IMR-90 (cell line): ENCODE measurements at regions not wholly inside any gene's neighbourhood (a gene's known extent, or its start where the extent isn't known, plus 50 kb on each side); places are given as distances from the start of the nearest gene placed in this dataset.

Experiments
- ATAC-seq: fragments of 200-7000 bp; cut with Tn5 transposase; 2 replicates; pipeline ENCODE4 v1.9.1; 2020; ENCODE audit warnings: low read depth, mild to moderate bottlenecking, moderate library complexity
- BruUV-seq: library from RNA; stranded (reverse); fragments of 400-500 nt; replicated peaks from 2 replicates; lab custom pipeline; 2021; lab: Mats Ljungman, UMichigan
- CTCF ChIA-PET: fragments of 300-600 bp; formaldehyde crosslinking; extraction: SDS; loops from one replicate; lab custom pipeline; 2021; ENCODE audit warnings: antibody characterized with exemption; lab: Yijun Ruan, JAX
- POLR2A ChIA-PET: fragments of 300-600 bp; sonication (Branson Sonifier 250); formaldehyde crosslinking; loops from one replicate; lab custom pipeline; 2022; ENCODE audit warnings: antibody characterized with exemption; ENCODE audit not compliant: unreplicated experiment; lab: Charles Lee
- DNase-seq: peaks from one replicate; pipeline ENCODE4 v3.0.0; 2013
- H2AFZ ChIP-seq: replicated peaks from 2 replicates; pipeline ENCODE3; 2013; ENCODE audit warnings: low read length, mild to moderate bottlenecking; ENCODE audit not compliant: poor library complexity
- H2AK5ac ChIP-seq: 2 replicates; pipeline ENCODE4 v1.6.1; 2013; ENCODE audit warnings: low read depth, low read length, inconsistent platforms
- H2AK9ac ChIP-seq: replicated peaks from 2 replicates; pipeline ENCODE3; 2013; ENCODE audit warnings: mild to moderate bottlenecking, low read depth, low read length, moderate library complexity; ENCODE audit not compliant: poor library complexity
- H2BK120ac ChIP-seq: 2 replicates; pipeline ENCODE4 v1.6.1; 2013; ENCODE audit warnings: low read depth, low read length, inconsistent platforms
- H2BK15ac ChIP-seq: 3 replicates; pipeline ENCODE4 v1.6.1; 2013; ENCODE audit warnings: low read depth, low read length, inconsistent platforms
- H2BK20ac ChIP-seq: 2 replicates; pipeline ENCODE4 v1.6.1; 2013; ENCODE audit warnings: low read depth, mild to moderate bottlenecking, inconsistent platforms, low read length, moderate library complexity
- H2BK5ac ChIP-seq: 2 replicates; pipeline ENCODE4 v1.6.1; 2013; ENCODE audit warnings: mild to moderate bottlenecking, low read depth, low read length, inconsistent platforms; ENCODE audit not compliant: poor library complexity, severe bottlenecking
- H3K14ac ChIP-seq: replicated peaks from 2 replicates; pipeline ENCODE4 v1.6.1; 2013; ENCODE audit warnings: low read depth, low read length, inconsistent platforms
- H3K18ac ChIP-seq: 2 replicates; pipeline ENCODE4 v1.6.1; 2013; ENCODE audit warnings: low read depth, low read length, control low read depth
- H3K23ac ChIP-seq: 2 replicates; pipeline ENCODE4 v1.6.1; 2013; ENCODE audit warnings: low read depth, low read length, inconsistent platforms
- H3K27ac ChIP-seq: 2 replicates; pipeline ENCODE4 v1.5.1; 2013; ENCODE audit warnings: mild to moderate bottlenecking, control low read depth, low read length; ENCODE audit not compliant: insufficient read depth
- H3K27me3 ChIP-seq: 2 replicates; pipeline ENCODE4 v1.6.1; 2013; ENCODE audit warnings: low read length; ENCODE audit not compliant: control insufficient read depth, insufficient read depth
- H3K36me3 ChIP-seq: 2 replicates; pipeline ENCODE4 v1.6.1; 2013; ENCODE audit warnings: low read length, mixed read lengths; ENCODE audit not compliant: control insufficient read depth, insufficient read depth
- H3K4ac ChIP-seq: 2 replicates; pipeline ENCODE4 v1.6.1; 2013; ENCODE audit warnings: low read depth, low read length, inconsistent platforms
- H3K4me1 ChIP-seq: 2 replicates; pipeline ENCODE4 v1.6.1; 2013; ENCODE audit warnings: low read length, mixed read lengths; ENCODE audit not compliant: control insufficient read depth, insufficient read depth
- H3K4me2 ChIP-seq: 2 replicates; pipeline ENCODE4 v1.6.1; 2013; ENCODE audit warnings: low read depth, mild to moderate bottlenecking, control low read depth, low read length, moderate library complexity
- H3K4me3 ChIP-seq: 2 replicates; pipeline ENCODE4 v1.5.1; 2013; ENCODE audit warnings: low read depth, mild to moderate bottlenecking, control low read depth, low read length, moderate library complexity; ENCODE audit not compliant: insufficient read depth
- H3K56ac ChIP-seq: 2 replicates; pipeline ENCODE4 v1.6.1; 2013; ENCODE audit warnings: low read length, inconsistent platforms; ENCODE audit not compliant: insufficient read depth; ENCODE audit errors: extremely low read depth
- H3K79me1 ChIP-seq, 2 experiments: 2 replicates each; pipeline ENCODE4 v1.6.1; 2013; ENCODE audit warnings: low read length in 2 of 2, inconsistent platforms in 1 of 2, low read depth in 1 of 2
- H3K9ac ChIP-seq: 2 replicates; pipeline ENCODE4 v1.6.1; 2013; ENCODE audit warnings: low read depth, low read length, control low read depth
- H3K9me1 ChIP-seq: 2 replicates; pipeline ENCODE4 v1.6.1; 2013; ENCODE audit warnings: low read length, inconsistent platforms; ENCODE audit not compliant: insufficient read depth
- H3K9me3 ChIP-seq: 2 replicates; pipeline ENCODE4 v1.6.1; 2013; ENCODE audit warnings: low read length; ENCODE audit not compliant: control insufficient read depth, insufficient read depth
- H4K20me1 ChIP-seq: 2 replicates; pipeline ENCODE4 v1.6.1; 2013; ENCODE audit warnings: low read length, inconsistent platforms; ENCODE audit not compliant: insufficient read depth
- H4K5ac ChIP-seq: 2 replicates; pipeline ENCODE4 v1.6.1; 2013; ENCODE audit warnings: mild to moderate bottlenecking, low read depth, low read length, control low read depth
- H4K8ac ChIP-seq, 2 experiments: 2 replicates each; pipeline ENCODE4 v1.6.1; 2013; ENCODE audit warnings: low read depth in 2 of 2, low read length in 2 of 2, control low read depth in 1 of 2, inconsistent platforms in 1 of 2
- H4K91ac ChIP-seq: 2 replicates; pipeline ENCODE4 v1.6.1; 2013; ENCODE audit warnings: low read depth, low read length, inconsistent platforms; ENCODE audit not compliant: insufficient read depth
- BHLHE40 ChIP-seq: fragments of 150-350 bp; IDR thresholded peaks from 2 replicates; pipeline ENCODE4 v1.6.1; 2016; ENCODE audit warnings: mild to moderate bottlenecking, low read depth, low read length
- RAD21 ChIP-seq: IDR thresholded peaks from 2 replicates; pipeline ENCODE4 v1.6.1; 2012; ENCODE audit warnings: low read length, improper control_type of control experiment
- USF2 ChIP-seq: fragments of 150-350 bp; IDR thresholded peaks from 2 replicates; pipeline ENCODE4 v1.6.1; 2017; ENCODE audit warnings: mild to moderate bottlenecking, antibody characterized with exemption, low read length, low read depth
- WGBS, 2 experiments: methylation state at CpG; one replicate each; pipeline versions ENCODE4 v1.1.5 to v1.1.7; 2013; ENCODE audit warnings: missing lambda C conversion rate in 2 of 2; ENCODE audit not compliant: insufficient read length in 1 of 2; ENCODE audit errors: extremely low coverage in 2 of 2; 5-methylcytosine and 5-hydroxymethylcytosine counted together
- dilution Hi-C: fragments of 300-500 bp; cut with HindIII; formaldehyde crosslinking; loops from one replicate; pipeline ENCODE4 v1.14.3; 2018; ENCODE audit warnings: low sequenced_read_pairs; ENCODE audit not compliant: unreplicated experiment
- in situ Hi-C: fragments of 300-500 bp; cut with MboI; formaldehyde crosslinking; loops from 3 replicates; pipeline ENCODE4 v1.14.3; 2019; ENCODE audit warnings: low sequenced_read_pairs, inconsistent platforms, mixed read lengths
- intact Hi-C: fragments of 100-400 bp; cut with micrococcal nuclease; formaldehyde crosslinking; loops from 2 replicates; pipeline ENCODE4 v1.10.0; 2022

DNA sequence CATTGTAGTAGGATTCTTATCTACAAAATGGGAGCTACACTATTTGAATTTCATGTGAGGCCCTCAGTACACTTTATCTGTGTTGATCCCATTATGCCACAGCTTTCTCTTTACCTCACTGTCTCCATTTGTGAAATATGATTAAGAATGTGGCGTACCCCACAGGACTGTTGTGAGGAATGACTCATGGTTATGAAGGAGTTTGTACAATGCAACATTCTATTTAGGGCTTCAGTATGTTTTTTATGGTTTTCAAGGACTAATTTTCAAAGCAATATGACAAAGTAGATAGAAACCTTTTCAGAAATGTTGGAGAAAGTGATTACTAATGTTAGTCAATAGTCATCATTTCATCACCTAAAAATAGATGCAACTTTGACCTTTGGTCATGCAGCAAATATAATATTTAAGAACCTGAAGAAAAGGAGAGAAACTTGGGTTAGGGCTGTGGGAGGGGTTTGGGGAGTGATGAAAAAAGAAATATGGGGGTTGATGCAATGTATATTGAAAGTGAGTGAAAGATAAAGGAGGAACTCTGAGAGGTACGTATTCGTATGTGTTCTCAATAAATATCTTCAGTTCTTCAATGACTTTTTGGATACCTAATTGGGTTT lies 53.7 kb upstream of the PIP5K1B start:
- no TSS peak for BruUV-seq
- dilution Hi-C loops = no loop called here
- in situ Hi-C loops = no loop called here

More for the DNA sequence above, 53.7 kb upstream of the PIP5K1B start:
- Histone ChIP-seq H4K91ac (no peak overlapping the region), H2AK9ac (no peak overlapping the region), H3K9me3 (no peaks in the 10 kb centered on the region), H4K8ac (no peak overlapping the region), H3K27me3 (no peaks in the 10 kb centered on the region), H2BK5ac (no peak overlapping the region), H3K4me2 (no peak overlapping the region), H2BK15ac (no peak overlapping the region), H3K14ac (no peak overlapping the region), H4K20me1 (no peaks in the 10 kb centered on the region), H3K23ac (no peak overlapping the region), H3K18ac (no peak overlapping the region), H2AK5ac (no peak overlapping the region), H3K27ac (no peak overlapping the region), H2BK120ac (no peak overlapping the region), H3K4ac (no peak overlapping the region), H3K9ac (no peak overlapping the region), H3K56ac (no peak overlapping the region), H2BK20ac (no peak overlapping the region), H2AFZ (no peak overlapping the region), H3K79me1 (no peaks in the 10 kb centered on the region), H3K9me1 (no peaks in the 10 kb centered on the region), H3K36me3 (no peaks in the 10 kb centered on the region), H3K4me3 (no peak overlapping the region), H3K4me1 (no peaks in the 10 kb centered on the region), H4K5ac (no peak overlapping the region)
- TF ChIP-seq BHLHE40 = no peak
- TF ChIP-seq USF2 = no peak
- no peak for TF ChIP-seq RAD21
- ChIA-PET CTCF (no interaction called here), POLR2A (no interaction called here)
- DNase-seq = no peak
- intact Hi-C loops = no loop called here
- no peak for ATAC-seq
- WGBS, 2 experiments = no CpG with 5 or more reads among the region's 3 CpGs
